ENCODE measurements at regions not wholly inside any gene's neighbourhood (a gene's known extent, or its start where the extent isn't known, plus 50 kb on each side); places are given as distances from the start of the nearest gene placed in this dataset.

DNA sequence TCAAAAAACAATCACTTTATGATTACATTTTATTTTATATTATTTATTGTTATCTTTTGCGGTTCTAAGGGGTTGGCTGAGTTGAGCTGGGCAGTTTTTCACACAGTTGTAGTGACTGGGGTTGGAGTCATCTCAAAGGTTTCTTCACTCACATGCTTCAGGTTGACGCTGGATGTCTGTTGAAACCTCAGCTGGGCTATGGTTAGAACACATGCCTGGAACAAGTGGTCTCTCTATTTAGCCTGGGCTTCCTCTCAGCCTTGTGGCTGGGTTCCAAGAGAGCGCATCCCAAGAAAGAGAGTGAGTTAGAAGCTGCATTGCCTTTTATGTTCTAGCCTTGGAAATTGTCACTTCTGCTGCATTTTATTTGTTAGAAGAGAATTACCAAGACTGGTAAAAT is 87.4 kb downstream of the CBLL2 start:
- TF ChIP-seq, protein P1, sequence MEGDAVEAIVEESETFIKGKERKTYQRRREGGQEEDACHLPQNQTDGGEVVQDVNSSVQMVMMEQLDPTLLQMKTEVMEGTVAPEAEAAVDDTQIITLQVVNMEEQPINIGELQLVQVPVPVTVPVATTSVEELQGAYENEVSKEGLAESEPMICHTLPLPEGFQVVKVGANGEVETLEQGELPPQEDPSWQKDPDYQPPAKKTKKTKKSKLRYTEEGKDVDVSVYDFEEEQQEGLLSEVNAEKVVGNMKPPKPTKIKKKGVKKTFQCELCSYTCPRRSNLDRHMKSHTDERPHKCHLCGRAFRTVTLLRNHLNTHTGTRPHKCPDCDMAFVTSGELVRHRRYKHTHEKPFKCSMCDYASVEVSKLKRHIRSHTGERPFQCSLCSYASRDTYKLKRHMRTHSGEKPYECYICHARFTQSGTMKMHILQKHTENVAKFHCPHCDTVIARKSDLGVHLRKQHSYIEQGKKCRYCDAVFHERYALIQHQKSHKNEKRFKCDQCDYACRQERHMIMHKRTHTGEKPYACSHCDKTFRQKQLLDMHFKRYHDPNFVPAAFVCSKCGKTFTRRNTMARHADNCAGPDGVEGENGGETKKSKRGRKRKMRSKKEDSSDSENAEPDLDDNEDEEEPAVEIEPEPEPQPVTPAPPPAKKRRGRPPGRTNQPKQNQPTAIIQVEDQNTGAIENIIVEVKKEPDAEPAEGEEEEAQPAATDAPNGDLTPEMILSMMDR (IDR thresholded peaks at IDR 0.05 in 2 of 3, conservative IDR thresholded peaks at IDR 0.05 in 1 of 3; ENCODE audit: control insufficient read depth in 2 of 3, extremely low read depth in 1 of 3, insufficient read depth in 1 of 3, low read depth in 3 of 3, low read length in 3 of 3) = no peak
- TF ChIP-seq, protein P2, sequence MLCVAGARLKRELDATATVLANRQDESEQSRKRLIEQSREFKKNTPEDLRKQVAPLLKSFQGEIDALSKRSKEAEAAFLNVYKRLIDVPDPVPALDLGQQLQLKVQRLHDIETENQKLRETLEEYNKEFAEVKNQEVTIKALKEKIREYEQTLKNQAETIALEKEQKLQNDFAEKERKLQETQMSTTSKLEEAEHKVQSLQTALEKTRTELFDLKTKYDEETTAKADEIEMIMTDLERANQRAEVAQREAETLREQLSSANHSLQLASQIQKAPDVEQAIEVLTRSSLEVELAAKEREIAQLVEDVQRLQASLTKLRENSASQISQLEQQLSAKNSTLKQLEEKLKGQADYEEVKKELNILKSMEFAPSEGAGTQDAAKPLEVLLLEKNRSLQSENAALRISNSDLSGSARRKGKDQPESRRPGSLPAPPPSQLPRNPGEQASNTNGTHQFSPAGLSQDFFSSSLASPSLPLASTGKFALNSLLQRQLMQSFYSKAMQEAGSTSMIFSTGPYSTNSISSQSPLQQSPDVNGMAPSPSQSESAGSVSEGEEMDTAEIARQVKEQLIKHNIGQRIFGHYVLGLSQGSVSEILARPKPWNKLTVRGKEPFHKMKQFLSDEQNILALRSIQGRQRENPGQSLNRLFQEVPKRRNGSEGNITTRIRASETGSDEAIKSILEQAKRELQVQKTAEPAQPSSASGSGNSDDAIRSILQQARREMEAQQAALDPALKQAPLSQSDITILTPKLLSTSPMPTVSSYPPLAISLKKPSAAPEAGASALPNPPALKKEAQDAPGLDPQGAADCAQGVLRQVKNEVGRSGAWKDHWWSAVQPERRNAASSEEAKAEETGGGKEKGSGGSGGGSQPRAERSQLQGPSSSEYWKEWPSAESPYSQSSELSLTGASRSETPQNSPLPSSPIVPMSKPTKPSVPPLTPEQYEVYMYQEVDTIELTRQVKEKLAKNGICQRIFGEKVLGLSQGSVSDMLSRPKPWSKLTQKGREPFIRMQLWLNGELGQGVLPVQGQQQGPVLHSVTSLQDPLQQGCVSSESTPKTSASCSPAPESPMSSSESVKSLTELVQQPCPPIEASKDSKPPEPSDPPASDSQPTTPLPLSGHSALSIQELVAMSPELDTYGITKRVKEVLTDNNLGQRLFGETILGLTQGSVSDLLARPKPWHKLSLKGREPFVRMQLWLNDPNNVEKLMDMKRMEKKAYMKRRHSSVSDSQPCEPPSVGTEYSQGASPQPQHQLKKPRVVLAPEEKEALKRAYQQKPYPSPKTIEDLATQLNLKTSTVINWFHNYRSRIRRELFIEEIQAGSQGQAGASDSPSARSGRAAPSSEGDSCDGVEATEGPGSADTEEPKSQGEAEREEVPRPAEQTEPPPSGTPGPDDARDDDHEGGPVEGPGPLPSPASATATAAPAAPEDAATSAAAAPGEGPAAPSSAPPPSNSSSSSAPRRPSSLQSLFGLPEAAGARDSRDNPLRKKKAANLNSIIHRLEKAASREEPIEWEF (IDR thresholded peaks at IDR 0.05; ENCODE audit: insufficient replicate concordance, low read depth, low read length) = no peak
- TF ChIP-seq NRF1 (conservative IDR thresholded peaks at IDR 0.05; ENCODE audit: low read depth, low read length) (no peak), POLR2A (IDR thresholded peaks at IDR 0.05; ENCODE audit: low read depth, low read length) (no peak), MXI1 (IDR thresholded peaks at IDR 0.05; ENCODE audit: low read depth, low read length) (no peak), GABPA (IDR thresholded peaks at IDR 0.05; ENCODE audit: low read depth) (no peak), POLR2AphosphoS5 (IDR thresholded peaks at IDR 0.05; ENCODE audit: low read length) (no peak), KDM1A (IDR thresholded peaks at IDR 0.05; ENCODE audit: borderline replicate concordance) (no peak), EZH2 (IDR thresholded peaks at IDR 0.05; ENCODE audit: borderline replicate concordance, control insufficient read depth, low read depth, low read length) (no peak), CBX5 (IDR thresholded peaks at IDR 0.05; ENCODE audit: low read depth) (no peak)
- TF ChIP-seq, protein P3, sequence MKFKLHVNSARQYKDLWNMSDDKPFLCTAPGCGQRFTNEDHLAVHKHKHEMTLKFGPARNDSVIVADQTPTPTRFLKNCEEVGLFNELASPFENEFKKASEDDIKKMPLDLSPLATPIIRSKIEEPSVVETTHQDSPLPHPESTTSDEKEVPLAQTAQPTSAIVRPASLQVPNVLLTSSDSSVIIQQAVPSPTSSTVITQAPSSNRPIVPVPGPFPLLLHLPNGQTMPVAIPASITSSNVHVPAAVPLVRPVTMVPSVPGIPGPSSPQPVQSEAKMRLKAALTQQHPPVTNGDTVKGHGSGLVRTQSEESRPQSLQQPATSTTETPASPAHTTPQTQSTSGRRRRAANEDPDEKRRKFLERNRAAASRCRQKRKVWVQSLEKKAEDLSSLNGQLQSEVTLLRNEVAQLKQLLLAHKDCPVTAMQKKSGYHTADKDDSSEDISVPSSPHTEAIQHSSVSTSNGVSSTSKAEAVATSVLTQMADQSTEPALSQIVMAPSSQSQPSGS (IDR thresholded peaks at IDR 0.05; ENCODE audit: low read length) = no peak
- TF ChIP-seq, protein P4, sequence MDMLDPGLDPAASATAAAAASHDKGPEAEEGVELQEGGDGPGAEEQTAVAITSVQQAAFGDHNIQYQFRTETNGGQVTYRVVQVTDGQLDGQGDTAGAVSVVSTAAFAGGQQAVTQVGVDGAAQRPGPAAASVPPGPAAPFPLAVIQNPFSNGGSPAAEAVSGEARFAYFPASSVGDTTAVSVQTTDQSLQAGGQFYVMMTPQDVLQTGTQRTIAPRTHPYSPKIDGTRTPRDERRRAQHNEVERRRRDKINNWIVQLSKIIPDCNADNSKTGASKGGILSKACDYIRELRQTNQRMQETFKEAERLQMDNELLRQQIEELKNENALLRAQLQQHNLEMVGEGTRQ (IDR thresholded peaks at IDR 0.05; ENCODE audit: borderline replicate concordance, low read depth, low read length) = no peak
